GM12878 (cell line): ENCODE measurements at regions not wholly inside any gene's neighbourhood (a gene's known extent, or its start where the extent isn't known, plus 50 kb on each side); places are given as distances from the start of the nearest gene placed in this dataset.

ENCODE experiments used
- ATAC-seq: fragments of 200-7000 bp; cut with Tn5 transposase; 3 replicates; pipeline ENCODE4 v1.9.1; 2020; ENCODE audit warnings: mild to moderate bottlenecking, moderate library complexity
- BruUV-seq: library from RNA; stranded (reverse); fragments of 400-500 nt; replicated peaks from 2 replicates; lab custom pipeline; 2021; lab: Mats Ljungman, UMichigan
- CTCF ChIA-PET: fragments of 300-600 bp; sonication (Branson Sonifier 250); formaldehyde crosslinking; extraction: SDS; loops from one replicate; lab custom pipeline; 2021; ENCODE audit warnings: inconsistent platforms; lab: Yijun Ruan, JAX
- POLR2A ChIA-PET: fragments of 350-600 bp; formaldehyde crosslinking; extraction: SDS; loops from one replicate; lab custom pipeline; 2021; ENCODE audit warnings: inconsistent platforms; lab: Charles Lee
- RAD21 ChIA-PET: fragments of 300-600 bp; sonication (Branson Sonifier 250); formaldehyde crosslinking; loops from one replicate; lab custom pipeline; 2023; ENCODE audit warnings: antibody characterized with exemption; ENCODE audit not compliant: unreplicated experiment; lab: Charles Lee
- SMC1A ChIA-PET: fragments of 300-600 bp; sonication (Branson Sonifier 250); formaldehyde crosslinking; loops from one replicate; lab custom pipeline; 2023; ENCODE audit not compliant: unreplicated experiment, uncharacterized antibody; lab: Charles Lee
- DNase-seq: peaks from one replicate; pipeline ENCODE4 v3.0.0-alpha.2; 2011; ENCODE audit warnings: low read depth, low spot score
- FAIRE-seq: peaks from 3 replicates; lab custom pipeline; 2011; peaks lifted over from hg19 to GRCh38; lab: Jason Lieb, UNC
- H2AFZ ChIP-seq: 2 replicates; pipeline ENCODE4 v1.6.0; 2011; ENCODE audit warnings: low read depth, low read length, control low read depth; ENCODE audit not compliant: control insufficient read depth
- H3K27ac ChIP-seq: 2 replicates; pipeline ENCODE4 v1.5.1; 2011; ENCODE audit warnings: control low read depth; ENCODE audit not compliant: control insufficient read depth, insufficient read depth
- H3K27me3 ChIP-seq, 2 experiments: replicated peaks in 1 of 2; 2 replicates each; pipeline versions ENCODE4 v1.6.0 to v1.6.1; 2011; ENCODE audit warnings: low read length in 1 of 2; ENCODE audit not compliant: control insufficient read depth in 2 of 2, insufficient read depth in 2 of 2
- H3K36me3 ChIP-seq, 2 experiments: 2 replicates each; pipeline ENCODE4 v1.5.1; 2011; ENCODE audit warnings: low read length in 1 of 2; ENCODE audit not compliant: control insufficient read depth in 2 of 2, insufficient read depth in 2 of 2
- H3K4me1 ChIP-seq: 2 replicates; pipeline ENCODE4 v1.6.1; 2011; ENCODE audit warnings: mild to moderate bottlenecking, low read length, moderate library complexity, mixed read lengths; ENCODE audit not compliant: control insufficient read depth, insufficient read depth
- H3K4me2 ChIP-seq: 2 replicates; pipeline ENCODE4 v1.6.0; 2011; ENCODE audit warnings: control low read depth; ENCODE audit not compliant: control insufficient read depth, insufficient read depth
- H3K4me3 ChIP-seq: fragments of 200-600 bp; sonication (generic); 2 replicates; pipeline ENCODE4 v1.5.1; 2016
- H3K79me2 ChIP-seq: 2 replicates; pipeline ENCODE4 v1.6.0; 2011; ENCODE audit warnings: low read length; ENCODE audit not compliant: control insufficient read depth, insufficient read depth
- H3K9ac ChIP-seq: 2 replicates; pipeline ENCODE4 v1.8.0; 2011; ENCODE audit warnings: low read length, control low read depth, mixed read lengths; ENCODE audit not compliant: control insufficient read depth, insufficient read depth
- H3K9me3 ChIP-seq: replicated peaks from 3 replicates; pipeline ENCODE4 v1.5.1; 2011; ENCODE audit warnings: mild to moderate bottlenecking, low read length; ENCODE audit not compliant: control insufficient read depth, insufficient read depth
- H4K20me1 ChIP-seq: 2 replicates; pipeline ENCODE4 v1.6.0; 2011; ENCODE audit not compliant: control insufficient read depth, insufficient read depth
- BCL11A ChIP-seq: IDR thresholded peaks from 2 replicates; pipeline ENCODE4 v1.6.1; 2011; ENCODE audit warnings: low read depth, low read length
- BHLHE40 ChIP-seq, 2 experiments: fragments of 450-650 bp in 1 of 2; IDR thresholded peaks; 2 replicates each; pipeline ENCODE4 v1.6.1; 2011 to 2017; ENCODE audit warnings: low read depth in 2 of 2, borderline replicate concordance in 1 of 2, improper control_type of control experiment in 1 of 2, low read length in 1 of 2, mild to moderate bottlenecking in 1 of 2
- BRCA1 ChIP-seq: IDR thresholded peaks from 2 replicates; pipeline ENCODE4 v1.6.1; 2011; ENCODE audit warnings: low read depth, low read length, improper control_type of control experiment
- CHD2 ChIP-seq: IDR thresholded peaks from 2 replicates; pipeline ENCODE4 v1.6.1; 2011; ENCODE audit warnings: low read depth, low read length, improper control_type of control experiment, borderline replicate concordance
- IKZF1 ChIP-seq: fragments of 450-650 bp; conservative IDR thresholded peaks from 2 replicates; pipeline ENCODE4 v1.6.1; 2017; ENCODE audit warnings: antibody characterized with exemption, mild to moderate bottlenecking
- RAD51 ChIP-seq: fragments of 450-650 bp; IDR thresholded peaks from 2 replicates; pipeline ENCODE4 v1.6.1; 2016; ENCODE audit warnings: moderate library complexity, mild to moderate bottlenecking, inconsistent platforms
- RBBP5 ChIP-seq: fragments of 200-600 bp; sonication (generic); conservative IDR thresholded peaks from 2 replicates; pipeline ENCODE4 v1.6.1; 2016
- RUNX3 ChIP-seq: IDR thresholded peaks from 2 replicates; pipeline ENCODE4 v1.6.1; 2012; ENCODE audit warnings: low read length, inconsistent platforms
- SMARCA5 ChIP-seq: fragments of 450-650 bp; IDR thresholded peaks from 2 replicates; pipeline ENCODE4 v1.6.1; 2017; ENCODE audit warnings: mild to moderate bottlenecking
- SPI1 ChIP-seq: IDR thresholded peaks from 2 replicates; pipeline ENCODE4 v1.6.1; 2011; ENCODE audit warnings: low read depth, mild to moderate bottlenecking, low read length, moderate library complexity, borderline replicate concordance; ENCODE audit not compliant: insufficient read depth
- TCF3 ChIP-seq: IDR thresholded peaks from 2 replicates; pipeline ENCODE4 v1.6.1; 2012; ENCODE audit warnings: low read depth, mild to moderate bottlenecking, low read length, borderline replicate concordance; ENCODE audit not compliant: insufficient read depth
- ZSCAN29 ChIP-seq: fragments of 450-650 bp; IDR thresholded peaks from 2 replicates; pipeline ENCODE4 v1.6.1; 2017; ENCODE audit warnings: mild to moderate bottlenecking, moderate library complexity
- WGBS: methylation state at CpG from one replicate; pipeline ENCODE4 v1.1.6; 2016; ENCODE audit warnings: low lambda C conversion rate; ENCODE audit not compliant: insufficient replicate concordance, insufficient coverage; ENCODE audit errors: missing lambda C conversion rate; 5-methylcytosine and 5-hydroxymethylcytosine counted together
- in situ Hi-C: fragments of 300-500 bp; cut with MboI; formaldehyde crosslinking; loops from 9 replicates; pipeline ENCODE4 v1.14.3; 2018; ENCODE audit warnings: mixed read lengths
- intact Hi-C: fragments of 100-400 bp; cut with micrococcal nuclease; formaldehyde crosslinking; loops from one replicate; pipeline ENCODE4 v1.14.2; 2022; ENCODE audit not compliant: unreplicated experiment
- TF ChIP-seq, protein P1 (sequence below): fragments of 450-650 bp; formaldehyde crosslinking; IDR thresholded peaks from 2 replicates; pipeline ENCODE4 v1.4.0; 2022; ENCODE audit warnings: mild to moderate bottlenecking, moderate library complexity
- TF ChIP-seq, protein P2 (sequence below): fragments of 450-650 bp; IDR thresholded peaks from 2 replicates; pipeline ENCODE4 v1.6.1; 2017; ENCODE audit warnings: mild to moderate bottlenecking, moderate library complexity
- TF ChIP-seq, protein P3 (sequence below): fragments of 450-650 bp; IDR thresholded peaks from 2 replicates; pipeline ENCODE4 v1.6.1; 2017; ENCODE audit warnings: mild to moderate bottlenecking

DNA sequence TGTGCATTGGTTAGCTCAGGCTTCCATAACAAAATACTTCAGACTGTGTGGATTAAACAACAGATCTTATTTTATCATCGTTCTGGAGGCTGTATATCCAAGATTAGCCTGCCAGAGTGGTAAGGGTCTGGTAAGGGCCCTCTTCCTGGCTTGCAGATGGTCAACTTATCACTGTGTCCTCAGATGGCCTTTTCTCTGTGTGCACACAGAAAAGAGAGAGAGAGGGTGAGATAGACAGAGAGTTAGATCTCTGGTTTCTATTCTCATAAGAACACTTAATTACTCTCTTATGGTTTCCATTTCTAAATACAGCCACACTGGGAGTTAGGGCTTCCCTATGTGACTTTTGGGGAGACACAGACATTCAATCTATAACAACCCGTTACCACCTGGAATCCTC is 1003.5 kb downstream of the TSN start:
- SMC1A ChIA-PET: interaction anchor here (0.8 to 3.0 kb wide), 7 partner anchors 10 to 104 kb away, joined by 3 to 16 read pairs (median 4); no protein-coding TSS in a partner anchor
- POLR2A ChIA-PET: interaction anchor here (0.7 to 1.0 kb wide), 2 partner anchors 11 to 13 kb away, joined by 4 to 5 read pairs; no protein-coding TSS in a partner anchor
- Histone ChIP-seq H3K27me3 (no peaks in the 10 kb centered on the region), H2AFZ (no peak overlapping the region), H3K36me3 (peaks cover 0 to 2% of the 10 kb centered on the region in 2 experiments; a peak in 2 of 4 replicates), H3K27ac (no peak overlapping the region), H3K9me3 (no peaks in the 10 kb centered on the region), H3K4me1 (no peaks in the 10 kb centered on the region), H4K20me1 (no peaks in the 10 kb centered on the region), H3K4me3 (no peak overlapping the region), H3K4me2 (no peak overlapping the region), H3K79me2 (no peaks in the 10 kb centered on the region), H3K9ac (no peak overlapping the region)
- intact Hi-C loops: loop anchor here (10.0 kb wide), 3 partner anchors 336 to 1236 kb away; no protein-coding TSS in a partner anchor
- RAD21 ChIA-PET: interaction anchor here (0.6 to 2.1 kb wide), 9 partner anchors 11 to 781 kb away, joined by 3 to 10 read pairs (median 4); no protein-coding TSS in a partner anchor
- in situ Hi-C loops: no loop called here
- DNase-seq (no peak), FAIRE-seq (no peak), ATAC-seq (peak; percentile 84)
- 9% methylated on average over 2 of the region's 2 CpGs for WGBS
- BruUV-seq: no TSS peak
- CTCF ChIA-PET: interaction anchor here (0.7 to 1.6 kb wide), 6 partner anchors 14 to 334 kb away, joined by 3 to 4 read pairs (median 4); no protein-coding TSS in a partner anchor
- TF ChIP-seq, protein P1, sequence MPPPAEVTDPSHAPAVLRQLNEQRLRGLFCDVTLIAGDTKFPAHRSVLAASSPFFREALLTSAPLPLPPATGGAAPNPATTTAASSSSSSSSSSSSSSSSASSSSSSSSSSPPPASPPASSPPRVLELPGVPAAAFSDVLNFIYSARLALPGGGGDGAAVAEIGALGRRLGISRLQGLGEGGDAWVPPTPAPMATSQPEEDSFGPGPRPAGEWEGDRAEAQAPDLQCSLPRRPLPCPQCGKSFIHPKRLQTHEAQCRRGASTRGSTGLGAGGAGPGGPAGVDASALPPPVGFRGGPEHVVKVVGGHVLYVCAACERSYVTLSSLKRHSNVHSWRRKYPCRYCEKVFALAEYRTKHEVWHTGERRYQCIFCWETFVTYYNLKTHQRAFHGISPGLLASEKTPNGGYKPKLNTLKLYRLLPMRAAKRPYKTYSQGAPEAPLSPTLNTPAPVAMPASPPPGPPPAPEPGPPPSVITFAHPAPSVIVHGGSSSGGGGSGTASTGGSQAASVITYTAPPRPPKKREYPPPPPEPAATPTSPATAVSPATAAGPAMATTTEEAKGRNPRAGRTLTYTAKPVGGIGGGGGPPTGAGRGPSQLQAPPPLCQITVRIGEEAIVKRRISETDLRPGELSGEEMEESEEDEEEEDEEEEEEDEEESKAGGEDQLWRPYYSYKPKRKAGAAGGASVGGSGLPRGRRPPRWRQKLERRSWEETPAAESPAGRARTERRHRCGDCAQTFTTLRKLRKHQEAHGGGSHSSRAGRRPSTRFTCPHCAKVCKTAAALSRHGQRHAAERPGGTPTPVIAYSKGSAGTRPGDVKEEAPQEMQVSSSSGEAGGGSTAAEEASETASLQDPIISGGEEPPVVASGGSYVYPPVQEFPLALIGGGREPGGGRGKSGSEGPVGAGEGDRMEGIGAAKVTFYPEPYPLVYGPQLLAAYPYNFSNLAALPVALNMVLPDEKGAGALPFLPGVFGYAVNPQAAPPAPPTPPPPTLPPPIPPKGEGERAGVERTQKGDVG: no peak
- peak; percentile 40; the same call in 1 of the 2 replicates for TF ChIP-seq RUNX3
- no peak for TF ChIP-seq TCF3
- no peak for TF ChIP-seq CHD2
- TF ChIP-seq SPI1: no peak
- TF ChIP-seq BCL11A: 0 out of 2 replicates have a peak, but pooled peaks have one; percentile 15
- TF ChIP-seq BRCA1: no peak
- TF ChIP-seq IKZF1: peak; percentile 29; the same call in 1 of the 2 replicates
- TF ChIP-seq, protein P2, sequence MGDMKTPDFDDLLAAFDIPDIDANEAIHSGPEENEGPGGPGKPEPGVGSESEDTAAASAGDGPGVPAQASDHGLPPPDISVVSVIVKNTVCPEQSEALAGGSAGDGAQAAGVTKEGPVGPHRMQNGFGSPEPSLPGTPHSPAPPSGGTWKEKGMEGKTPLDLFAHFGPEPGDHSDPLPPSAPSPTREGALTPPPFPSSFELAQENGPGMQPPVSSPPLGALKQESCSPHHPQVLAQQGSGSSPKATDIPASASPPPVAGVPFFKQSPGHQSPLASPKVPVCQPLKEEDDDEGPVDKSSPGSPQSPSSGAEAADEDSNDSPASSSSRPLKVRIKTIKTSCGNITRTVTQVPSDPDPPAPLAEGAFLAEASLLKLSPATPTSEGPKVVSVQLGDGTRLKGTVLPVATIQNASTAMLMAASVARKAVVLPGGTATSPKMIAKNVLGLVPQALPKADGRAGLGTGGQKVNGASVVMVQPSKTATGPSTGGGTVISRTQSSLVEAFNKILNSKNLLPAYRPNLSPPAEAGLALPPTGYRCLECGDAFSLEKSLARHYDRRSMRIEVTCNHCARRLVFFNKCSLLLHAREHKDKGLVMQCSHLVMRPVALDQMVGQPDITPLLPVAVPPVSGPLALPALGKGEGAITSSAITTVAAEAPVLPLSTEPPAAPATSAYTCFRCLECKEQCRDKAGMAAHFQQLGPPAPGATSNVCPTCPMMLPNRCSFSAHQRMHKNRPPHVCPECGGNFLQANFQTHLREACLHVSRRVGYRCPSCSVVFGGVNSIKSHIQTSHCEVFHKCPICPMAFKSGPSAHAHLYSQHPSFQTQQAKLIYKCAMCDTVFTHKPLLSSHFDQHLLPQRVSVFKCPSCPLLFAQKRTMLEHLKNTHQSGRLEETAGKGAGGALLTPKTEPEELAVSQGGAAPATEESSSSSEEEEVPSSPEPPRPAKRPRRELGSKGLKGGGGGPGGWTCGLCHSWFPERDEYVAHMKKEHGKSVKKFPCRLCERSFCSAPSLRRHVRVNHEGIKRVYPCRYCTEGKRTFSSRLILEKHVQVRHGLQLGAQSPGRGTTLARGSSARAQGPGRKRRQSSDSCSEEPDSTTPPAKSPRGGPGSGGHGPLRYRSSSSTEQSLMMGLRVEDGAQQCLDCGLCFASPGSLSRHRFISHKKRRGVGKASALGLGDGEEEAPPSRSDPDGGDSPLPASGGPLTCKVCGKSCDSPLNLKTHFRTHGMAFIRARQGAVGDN: no peak
- no peak for TF ChIP-seq RBBP5
- no peak for TF ChIP-seq RAD51
- TF ChIP-seq, protein P3, sequence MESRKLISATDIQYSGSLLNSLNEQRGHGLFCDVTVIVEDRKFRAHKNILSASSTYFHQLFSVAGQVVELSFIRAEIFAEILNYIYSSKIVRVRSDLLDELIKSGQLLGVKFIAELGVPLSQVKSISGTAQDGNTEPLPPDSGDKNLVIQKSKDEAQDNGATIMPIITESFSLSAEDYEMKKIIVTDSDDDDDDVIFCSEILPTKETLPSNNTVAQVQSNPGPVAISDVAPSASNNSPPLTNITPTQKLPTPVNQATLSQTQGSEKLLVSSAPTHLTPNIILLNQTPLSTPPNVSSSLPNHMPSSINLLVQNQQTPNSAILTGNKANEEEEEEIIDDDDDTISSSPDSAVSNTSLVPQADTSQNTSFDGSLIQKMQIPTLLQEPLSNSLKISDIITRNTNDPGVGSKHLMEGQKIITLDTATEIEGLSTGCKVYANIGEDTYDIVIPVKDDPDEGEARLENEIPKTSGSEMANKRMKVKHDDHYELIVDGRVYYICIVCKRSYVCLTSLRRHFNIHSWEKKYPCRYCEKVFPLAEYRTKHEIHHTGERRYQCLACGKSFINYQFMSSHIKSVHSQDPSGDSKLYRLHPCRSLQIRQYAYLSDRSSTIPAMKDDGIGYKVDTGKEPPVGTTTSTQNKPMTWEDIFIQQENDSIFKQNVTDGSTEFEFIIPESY: no peak
- no peak for TF ChIP-seq SMARCA5
- TF ChIP-seq ZSCAN29: no peak
- TF ChIP-seq BHLHE40 (IDR thresholded peaks at IDR 0.05; ENCODE audit: borderline replicate concordance in 1 of 2, low read depth in 2 of 2, low read length in 1 of 2): no peak
